Caco-2 (cell line): ENCODE measurements at regions not wholly inside any gene's neighbourhood (a gene's known extent, or its start where the extent isn't known, plus 50 kb on each side); places are given as distances from the start of the nearest gene placed in this dataset.
"Not testable (repeated sequence)": the region's sequence is repeated elsewhere in the genome, so short reads cannot be mapped to it uniquely, and the experiment has no call there.

Source experiments
- BruUV-seq: library from RNA; stranded (reverse); fragments of 400-500 nt; replicated peaks from 2 replicates; lab custom pipeline; 2021; lab: Mats Ljungman, UMichigan
- CTCF ChIA-PET: fragments of 300-600 bp; sonication (Branson Sonifier 250); formaldehyde crosslinking; loops from one replicate; lab custom pipeline; 2022; ENCODE audit warnings: antibody characterized with exemption; lab: Charles Lee
- POLR2A ChIA-PET: fragments of 300-600 bp; sonication (Branson Sonifier 250); formaldehyde crosslinking; loops from one replicate; lab custom pipeline; 2022; ENCODE audit warnings: antibody characterized with exemption; lab: Charles Lee
- DNase-seq, 2 experiments: peaks; one replicate each; pipeline versions ENCODE4 v3.0.0 to v3.0.0-alpha.2; 2020 to 2022
- H3K27me3 ChIP-seq: replicated peaks from 2 replicates; pipeline ENCODE4 v1.6.0; 2011; ENCODE audit warnings: low read length; ENCODE audit not compliant: control insufficient read depth, insufficient read depth
- H3K36me3 ChIP-seq: 2 replicates; pipeline ENCODE4 v1.5.1; 2011; ENCODE audit warnings: low read length; ENCODE audit not compliant: control insufficient read depth, insufficient read depth
- H3K4me1 ChIP-seq: fragments of 250-450 bp; sonication (Bioruptor Pico); 2 replicates; pipeline ENCODE4 v1.5.1; 2020; ENCODE audit warnings: mild to moderate bottlenecking
- H3K4me3 ChIP-seq: 2 replicates; pipeline ENCODE4 v1.5.1; 2011; ENCODE audit warnings: low read depth, mild to moderate bottlenecking, control low read depth, low read length
- H3K9me3 ChIP-seq: fragments of 250-450 bp; sonication (Bioruptor Pico); 2 replicates; pipeline ENCODE4 v1.5.1; 2020; ENCODE audit warnings: mild to moderate bottlenecking, moderate library complexity
- H3K27ac Mint-ChIP-seq: one replicate; pipeline ENCODE4 v1.8.0; 2022; ENCODE audit warnings: mixed read lengths; ENCODE audit not compliant: unreplicated experiment
- H3K27me3 Mint-ChIP-seq: one replicate; pipeline ENCODE4 v1.8.0; 2022; ENCODE audit warnings: mixed read lengths; ENCODE audit not compliant: insufficient read depth, unreplicated experiment
- H3K36me3 Mint-ChIP-seq: one replicate; pipeline ENCODE4 v1.8.0; 2022; ENCODE audit warnings: mild to moderate bottlenecking, mixed read lengths; ENCODE audit not compliant: insufficient read depth, unreplicated experiment
- H3K4me1 Mint-ChIP-seq: one replicate; pipeline ENCODE4 v1.8.0; 2022; ENCODE audit warnings: low read depth, mixed read lengths; ENCODE audit not compliant: unreplicated experiment
- H3K4me3 Mint-ChIP-seq: one replicate; pipeline ENCODE4 v1.8.0; 2022; ENCODE audit warnings: mild to moderate bottlenecking, moderate library complexity, mixed read lengths; ENCODE audit not compliant: unreplicated experiment
- H3K9me3 Mint-ChIP-seq: one replicate; pipeline ENCODE4 v1.8.0; 2022; ENCODE audit warnings: mixed read lengths; ENCODE audit not compliant: unreplicated experiment
- CTCF ChIP-seq, 2 experiments: fragments of 200-600 bp in 1 of 2; IDR thresholded peaks; 1 replicate in 1 of 2; 2 replicates in 1 of 2; pipeline versions ENCODE4 v1.5.1 to v1.8.0; 2011 to 2022; ENCODE audit warnings: antibody characterized with exemption in 1 of 2, control low read depth in 1 of 2, inconsistent platforms in 1 of 2, low read depth in 1 of 2, low read length in 1 of 2, mild to moderate bottlenecking in 1 of 2, moderate library complexity in 1 of 2; ENCODE audit not compliant: insufficient read depth in 1 of 2, severe bottlenecking in 1 of 2, unreplicated experiment in 1 of 2
- intact Hi-C: fragments of 100-400 bp; cut with micrococcal nuclease; formaldehyde crosslinking; loops from one replicate; pipeline ENCODE4 v1.10.0; 2022; ENCODE audit not compliant: unreplicated experiment

GRCh38 chrX:46117234-46117633 is 428.0 kb downstream of the ZNF674 start:
- H3K9me3 ChIP-seq: no peaks in the 10 kb centered on the region
- Mint-ChIP-seq H3K9me3 (no peaks in the 10 kb centered on the region), H3K36me3 (no peaks in the 10 kb centered on the region), H3K27me3 (no peaks in the 10 kb centered on the region), H3K4me1 (no peaks in the 10 kb centered on the region), H3K4me3 (no peak overlapping the region), H3K27ac (no peak overlapping the region)
- DNase-seq: no peak
- H3K27me3 ChIP-seq: no peaks in the 10 kb centered on the region
- intact Hi-C loops: no loop called here
- CTCF ChIA-PET: no interaction called here
- no peaks in the 10 kb centered on the region for H3K4me1 ChIP-seq
- POLR2A ChIA-PET: no interaction called here
- no peaks in the 10 kb centered on the region for H3K36me3 ChIP-seq
- no TSS peak for BruUV-seq
- no peak overlapping the region for H3K4me3 ChIP-seq
- TF ChIP-seq CTCF (IDR thresholded peaks at IDR 0.05; ENCODE audit: insufficient read depth in 1 of 2, low read depth in 1 of 2, low read length in 1 of 2, severe bottlenecking in 1 of 2, unreplicated experiment in 1 of 2): no peak

- BruUV-seq, H3K4me1 Mint-ChIP-seq, POLR2A ChIA-PET: not testable (repeated sequence)
Observed at GRCh38 chrX:46087310-46087709, 457.9 kb downstream of the ZNF674 start.

GRCh38 chrX:46080121-46080520 is 465.1 kb downstream of the ZNF674 start:
- DNase-seq, H3K27me3 Mint-ChIP-seq, intact Hi-C loops, H3K27ac Mint-ChIP-seq, BruUV-seq, H3K36me3 Mint-ChIP-seq, H3K4me3 ChIP-seq, CTCF ChIA-PET, H3K36me3 ChIP-seq, H3K4me3 Mint-ChIP-seq, H3K4me1 Mint-ChIP-seq, H3K27me3 ChIP-seq, H3K4me1 ChIP-seq, POLR2A ChIA-PET, H3K9me3 ChIP-seq: not testable (repeated sequence)
- peaks cover 14% of the 10 kb centered on the region for H3K9me3 Mint-ChIP-seq

More at GRCh38 chrX:46087310-46087709, 457.9 kb downstream of the ZNF674 start:
- H3K36me3 Mint-ChIP-seq, DNase-seq, H3K4me3 Mint-ChIP-seq, H3K27ac Mint-ChIP-seq, H3K9me3 Mint-ChIP-seq, intact Hi-C loops, H3K4me1 ChIP-seq, H3K27me3 ChIP-seq, H3K27me3 Mint-ChIP-seq, H3K9me3 ChIP-seq, CTCF ChIA-PET, H3K4me3 ChIP-seq, H3K36me3 ChIP-seq: not testable (repeated sequence)

- H3K9me3 ChIP-seq: no peaks in the 10 kb centered on the region
- no peaks in the 10 kb centered on the region for H3K4me1 ChIP-seq
- POLR2A ChIA-PET: no interaction called here
- no peak overlapping the region for H3K4me3 ChIP-seq
- Mint-ChIP-seq H3K4me3 (no peak overlapping the region), H3K27ac (no peak overlapping the region), H3K27me3 (no peaks in the 10 kb centered on the region), H3K9me3 (no peaks in the 10 kb centered on the region), H3K36me3 (no peaks in the 10 kb centered on the region), H3K4me1 (no peaks in the 10 kb centered on the region)
- no peak for DNase-seq
- CTCF ChIA-PET: no interaction called here
- BruUV-seq: no TSS peak
- intact Hi-C loops: no loop called here
- no peaks in the 10 kb centered on the region for H3K36me3 ChIP-seq
- TF ChIP-seq CTCF (IDR thresholded peaks at IDR 0.05; ENCODE audit: insufficient read depth in 1 of 2, low read depth in 1 of 2, low read length in 1 of 2, severe bottlenecking in 1 of 2, unreplicated experiment in 1 of 2): no peak
- no peaks in the 10 kb centered on the region for H3K27me3 ChIP-seq
Observed at GRCh38 chrX:46072791-46073190, 472.4 kb downstream of the ZNF674 start.
